Smooth muscle cell (in vitro differentiated cells): ENCODE measurements at regions not wholly inside any gene's neighbourhood (a gene's known extent, or its start where the extent isn't known, plus 50 kb on each side); places are given as distances from the start of the nearest gene placed in this dataset.

Experiments used
- DNase-seq: peaks from one replicate; lab custom pipeline; 2025; ENCODE audit not compliant: unreplicated experiment; lab: John Stamatoyannopoulos, UW
- H2AFZ ChIP-seq: fragments of 200-600 bp; sonication (generic); 2 replicates; pipeline ENCODE4 v1.6.0; 2016; ENCODE audit warnings: antibody characterized with exemption, low read depth, mild to moderate bottlenecking
- H3F3A ChIP-seq: fragments of 200-600 bp; sonication (generic); 2 replicates; pipeline ENCODE4 v1.6.0; 2017; ENCODE audit warnings: antibody characterized with exemption, low read depth
- H3K27ac ChIP-seq: fragments of 200-600 bp; sonication (generic); 2 replicates; pipeline ENCODE4 v1.5.1; 2016; ENCODE audit warnings: low read depth, mild to moderate bottlenecking
- H3K27me3 ChIP-seq: fragments of 200-600 bp; sonication (generic); 2 replicates; pipeline ENCODE4 v1.6.1; 2016; ENCODE audit warnings: low read depth, mild to moderate bottlenecking
- H3K36me3 ChIP-seq: fragments of 200-600 bp; sonication (generic); 2 replicates; pipeline ENCODE4 v1.5.1; 2016; ENCODE audit warnings: low read depth
- H3K4me1 ChIP-seq: fragments of 200-600 bp; sonication (generic); 2 replicates; pipeline ENCODE4 v1.5.1; 2016; ENCODE audit warnings: low read depth
- H3K4me2 ChIP-seq: fragments of 200-600 bp; sonication (generic); 2 replicates; pipeline ENCODE4 v1.6.0; 2016; ENCODE audit warnings: mild to moderate bottlenecking
- H3K4me3 ChIP-seq: fragments of 200-600 bp; sonication (generic); 2 replicates; pipeline ENCODE4 v1.5.1; 2016; ENCODE audit warnings: mild to moderate bottlenecking
- H3K79me2 ChIP-seq: fragments of 200-600 bp; sonication (generic); 2 replicates; pipeline ENCODE4 v1.6.0; 2016; ENCODE audit warnings: low read depth, mild to moderate bottlenecking
- H3K9ac ChIP-seq: fragments of 200-600 bp; sonication (generic); 2 replicates; pipeline ENCODE4 v1.6.0; 2016; ENCODE audit warnings: low read depth
- H3K9me3 ChIP-seq: fragments of 200-600 bp; sonication (generic); replicated peaks from 2 replicates; pipeline ENCODE4 v1.5.1; 2016; ENCODE audit warnings: low read depth
- H4K20me1 ChIP-seq: fragments of 200-600 bp; sonication (generic); 2 replicates; pipeline ENCODE4 v1.6.0; 2016; ENCODE audit warnings: low read depth
- WGBS: methylation state at CpG from one replicate; pipeline ENCODE4 v1.1.7; 2016; ENCODE audit warnings: low lambda C conversion rate; 5-methylcytosine and 5-hydroxymethylcytosine counted together
- TF ChIP-seq, protein P1 (sequence below): fragments of 200-600 bp; sonication (generic); IDR thresholded peaks from 2 replicates; pipeline ENCODE4 v1.5.1; 2017; ENCODE audit warnings: borderline replicate concordance, mild to moderate bottlenecking, antibody characterized with exemption; ENCODE audit not compliant: insufficient read depth, poor library complexity, severe bottlenecking

DNA sequence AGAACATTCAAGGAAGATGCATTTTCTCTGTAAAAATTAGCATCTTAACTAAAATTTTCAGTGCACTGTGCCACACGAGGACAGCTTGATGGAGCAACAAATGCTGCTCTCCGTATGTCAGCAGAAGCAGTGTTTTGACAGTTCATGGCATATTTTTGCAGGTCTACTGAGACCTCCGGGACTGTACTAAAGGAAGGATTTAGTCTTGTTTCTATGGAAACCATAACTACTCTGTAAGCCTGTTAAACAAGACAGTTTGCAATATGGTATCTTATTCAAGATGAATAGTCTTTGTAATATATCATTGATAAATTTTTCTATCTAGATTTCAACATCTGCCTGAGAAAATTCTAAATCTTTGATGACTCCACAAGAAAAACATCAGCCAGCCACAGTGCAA is 184.0 kb upstream of the GUCY1A2 start:
- TF ChIP-seq, protein P1, sequence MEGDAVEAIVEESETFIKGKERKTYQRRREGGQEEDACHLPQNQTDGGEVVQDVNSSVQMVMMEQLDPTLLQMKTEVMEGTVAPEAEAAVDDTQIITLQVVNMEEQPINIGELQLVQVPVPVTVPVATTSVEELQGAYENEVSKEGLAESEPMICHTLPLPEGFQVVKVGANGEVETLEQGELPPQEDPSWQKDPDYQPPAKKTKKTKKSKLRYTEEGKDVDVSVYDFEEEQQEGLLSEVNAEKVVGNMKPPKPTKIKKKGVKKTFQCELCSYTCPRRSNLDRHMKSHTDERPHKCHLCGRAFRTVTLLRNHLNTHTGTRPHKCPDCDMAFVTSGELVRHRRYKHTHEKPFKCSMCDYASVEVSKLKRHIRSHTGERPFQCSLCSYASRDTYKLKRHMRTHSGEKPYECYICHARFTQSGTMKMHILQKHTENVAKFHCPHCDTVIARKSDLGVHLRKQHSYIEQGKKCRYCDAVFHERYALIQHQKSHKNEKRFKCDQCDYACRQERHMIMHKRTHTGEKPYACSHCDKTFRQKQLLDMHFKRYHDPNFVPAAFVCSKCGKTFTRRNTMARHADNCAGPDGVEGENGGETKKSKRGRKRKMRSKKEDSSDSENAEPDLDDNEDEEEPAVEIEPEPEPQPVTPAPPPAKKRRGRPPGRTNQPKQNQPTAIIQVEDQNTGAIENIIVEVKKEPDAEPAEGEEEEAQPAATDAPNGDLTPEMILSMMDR: no peak

DNA sequence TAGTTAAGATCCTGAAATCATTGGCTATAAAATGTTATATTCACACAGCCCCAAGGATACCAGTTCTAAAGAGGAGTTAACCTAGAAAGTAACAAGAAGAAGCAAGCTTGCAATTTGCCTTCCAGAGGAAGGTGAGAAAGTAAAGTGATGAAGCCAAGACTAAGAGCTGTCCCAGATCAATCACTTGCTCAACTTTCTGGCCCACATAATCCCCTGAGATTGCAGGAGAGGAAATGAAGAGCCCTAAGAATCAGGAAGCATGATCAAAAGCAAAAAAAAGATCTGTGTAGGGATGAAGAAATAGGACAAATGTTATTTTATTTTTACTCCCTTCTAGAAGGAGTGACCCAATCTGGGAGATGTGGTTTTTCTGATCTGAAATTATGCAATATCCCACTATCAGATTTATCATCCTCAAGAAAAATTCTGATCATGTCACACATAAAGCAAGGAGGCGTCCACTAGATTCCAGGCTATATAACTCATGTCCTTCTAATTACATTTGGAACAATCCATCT is 180.3 kb upstream of the GUCY1A2 start:
- Histone ChIP-seq H2AFZ (no peak overlapping the region), H3F3A (no peaks in the 10 kb centered on the region), H3K36me3 (no peaks in the 10 kb centered on the region), H3K27ac (no peak overlapping the region), H4K20me1 (no peaks in the 10 kb centered on the region), H3K4me3 (no peak overlapping the region), H3K27me3 (no peaks in the 10 kb centered on the region), H3K4me2 (no peak overlapping the region), H3K4me1 (no peaks in the 10 kb centered on the region), H3K79me2 (no peaks in the 10 kb centered on the region), H3K9ac (no peak overlapping the region), H3K9me3 (no peaks in the 10 kb centered on the region)
- TF ChIP-seq, protein P1: no peak
- 89% methylated on average over 1 of the region's 1 CpG for WGBS
- DNase-seq: no peak

More for the DNA sequence above, 184.0 kb upstream of the GUCY1A2 start:
- no peak for DNase-seq
- Histone ChIP-seq H3K9ac (no peak overlapping the region), H3K4me3 (no peak overlapping the region), H2AFZ (no peak overlapping the region), H3K9me3 (no peaks in the 10 kb centered on the region), H3K27ac (no peak overlapping the region), H3K27me3 (no peaks in the 10 kb centered on the region), H3K36me3 (no peaks in the 10 kb centered on the region), H3K4me1 (no peaks in the 10 kb centered on the region), H4K20me1 (no peaks in the 10 kb centered on the region), H3K4me2 (no peak overlapping the region), H3K79me2 (no peaks in the 10 kb centered on the region), H3F3A (no peaks in the 10 kb centered on the region)
- 89% methylated on average over 3 of the region's 3 CpGs for WGBS

DNA sequence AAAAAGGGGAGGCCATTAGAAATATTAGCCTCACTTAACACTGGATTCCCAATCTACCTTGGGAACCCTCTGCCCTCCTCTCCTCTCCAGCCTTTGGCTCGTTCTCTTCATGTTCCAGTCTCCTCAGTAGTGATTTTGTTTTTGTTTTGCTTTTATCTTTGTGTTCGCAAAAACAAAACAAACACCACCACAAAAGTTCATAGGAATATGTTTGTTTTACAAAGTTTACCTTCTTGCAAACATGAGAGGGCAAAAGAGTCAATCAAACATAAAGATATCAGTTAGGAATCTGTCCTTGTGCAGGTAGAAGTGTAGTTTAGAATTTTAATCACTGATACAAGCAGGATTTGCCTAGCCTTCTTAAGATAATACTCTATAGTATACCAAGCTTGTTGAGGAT is 179.7 kb upstream of the GUCY1A2 start:
- Histone ChIP-seq H3F3A (no peaks in the 10 kb centered on the region), H4K20me1 (no peaks in the 10 kb centered on the region), H3K36me3 (no peaks in the 10 kb centered on the region), H3K4me3 (no peak overlapping the region), H3K79me2 (no peaks in the 10 kb centered on the region), H3K4me2 (no peak overlapping the region), H3K27me3 (no peaks in the 10 kb centered on the region), H3K4me1 (no peaks in the 10 kb centered on the region), H3K9me3 (no peaks in the 10 kb centered on the region), H3K9ac (no peak overlapping the region), H3K27ac (no peak overlapping the region), H2AFZ (no peak overlapping the region)
- TF ChIP-seq, protein P1: no peak
- WGBS: 67% methylated on average over 2 of the region's 2 CpGs
- DNase-seq: no peak

DNA sequence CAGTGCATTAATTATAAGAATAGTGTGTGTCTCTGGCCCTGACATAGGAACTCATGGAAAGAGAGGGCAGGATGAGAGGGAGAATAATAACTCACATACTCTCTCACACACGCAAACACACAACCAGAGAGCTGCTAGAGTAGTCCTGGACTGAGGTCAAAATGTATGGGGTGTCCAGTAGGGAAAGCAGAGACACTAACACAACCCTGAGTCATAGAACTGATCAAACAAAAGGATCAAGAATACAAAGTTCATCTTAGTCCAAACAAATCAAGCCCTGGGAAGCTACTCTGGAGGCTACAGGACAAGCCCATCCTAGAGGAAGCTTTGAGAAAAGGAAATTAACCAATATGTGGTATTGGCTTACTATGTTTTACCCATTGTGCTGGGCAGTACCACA is 178.5 kb upstream of the GUCY1A2 start:
- H3K4me3 ChIP-seq: no peak overlapping the region
- H2AFZ ChIP-seq: no peak overlapping the region
- H3K4me1 ChIP-seq: no peaks in the 10 kb centered on the region
- H3K36me3 ChIP-seq: no peaks in the 10 kb centered on the region
- H4K20me1 ChIP-seq: no peaks in the 10 kb centered on the region
- no peaks in the 10 kb centered on the region for H3F3A ChIP-seq
- 94% methylated on average over 1 of the region's 1 CpG for WGBS
- no peaks in the 10 kb centered on the region for H3K79me2 ChIP-seq
- no peak overlapping the region for H3K27ac ChIP-seq
- no peak overlapping the region for H3K9ac ChIP-seq
- DNase-seq: no peak
- H3K4me2 ChIP-seq: no peak overlapping the region
- H3K9me3 ChIP-seq: no peaks in the 10 kb centered on the region
- H3K27me3 ChIP-seq: no peaks in the 10 kb centered on the region
- TF ChIP-seq, protein P1: no peak
